Naive B cell (primary cell): ENCODE measurements at regions not wholly inside any gene's neighbourhood (a gene's known extent, or its start where the extent isn't known, plus 50 kb on each side); places are given as distances from the start of the nearest gene placed in this dataset.

ENCODE experiments used
- ATAC-seq, 2 donors: fragments of 150-1000 bp; cut with Tn5 transposase; 2 replicates each; pipeline ENCODE4 v1.10.0; 2021; ENCODE audit warnings: low read depth in 2 of 2, mild to moderate bottlenecking in 2 of 2, moderate library complexity in 2 of 2
- DNase-seq: peaks from one replicate; pipeline ENCODE4 v3.0.0; 2022
- H3K27ac Mint-ChIP-seq, 6 donors: one replicate each; pipeline ENCODE4 v1.8.0; 2020 to 2022; ENCODE audit warnings: mild to moderate bottlenecking in 6 of 6, mixed read lengths in 6 of 6, moderate library complexity in 5 of 6, inconsistent platforms in 2 of 6
- H3K27me3 Mint-ChIP-seq, 3 donors: one replicate each; pipeline ENCODE4 v1.8.0; 2021 to 2022; ENCODE audit warnings: mixed read lengths in 3 of 3, mild to moderate bottlenecking in 1 of 3
- H3K36me3 Mint-ChIP-seq, 2 donors: one replicate each; pipeline ENCODE4 v1.8.0; 2020 to 2022; ENCODE audit warnings: mixed read lengths in 2 of 2, inconsistent platforms in 1 of 2, mild to moderate bottlenecking in 1 of 2
- H3K4me1 Mint-ChIP-seq, 3 donors: one replicate each; pipeline ENCODE4 v1.8.0; 2020 to 2022; ENCODE audit warnings: mixed read lengths in 3 of 3, inconsistent platforms in 1 of 3, mild to moderate bottlenecking in 1 of 3, moderate library complexity in 1 of 3
- H3K4me3 Mint-ChIP-seq, 8 donors: one replicate each; pipeline ENCODE4 v1.8.0; 2020 to 2022; ENCODE audit warnings: mild to moderate bottlenecking in 8 of 8, mixed read lengths in 8 of 8, moderate library complexity in 8 of 8, inconsistent platforms in 2 of 8
- H3K9me3 Mint-ChIP-seq, 7 donors: one replicate each; pipeline ENCODE4 v1.8.0; 2020 to 2022; ENCODE audit warnings: mixed read lengths in 7 of 7, mild to moderate bottlenecking in 5 of 7, inconsistent platforms in 2 of 7, moderate library complexity in 1 of 7

GRCh38 chr3:148457886-148458285 lies 239.8 kb upstream of the AGTR1 start:
- Mint-ChIP-seq H3K9me3 (peaks cover 0 to 4% (median 0%) of the 10 kb centered on the region in 7 donors), H3K27me3 (no peaks in the 10 kb centered on the region), H3K36me3 (no peaks in the 10 kb centered on the region), H3K4me3 (no peak overlapping the region), H3K4me1 (no peaks in the 10 kb centered on the region), H3K27ac (no peak overlapping the region)
- ATAC-seq (no peak), DNase-seq (no peak)

DNA sequence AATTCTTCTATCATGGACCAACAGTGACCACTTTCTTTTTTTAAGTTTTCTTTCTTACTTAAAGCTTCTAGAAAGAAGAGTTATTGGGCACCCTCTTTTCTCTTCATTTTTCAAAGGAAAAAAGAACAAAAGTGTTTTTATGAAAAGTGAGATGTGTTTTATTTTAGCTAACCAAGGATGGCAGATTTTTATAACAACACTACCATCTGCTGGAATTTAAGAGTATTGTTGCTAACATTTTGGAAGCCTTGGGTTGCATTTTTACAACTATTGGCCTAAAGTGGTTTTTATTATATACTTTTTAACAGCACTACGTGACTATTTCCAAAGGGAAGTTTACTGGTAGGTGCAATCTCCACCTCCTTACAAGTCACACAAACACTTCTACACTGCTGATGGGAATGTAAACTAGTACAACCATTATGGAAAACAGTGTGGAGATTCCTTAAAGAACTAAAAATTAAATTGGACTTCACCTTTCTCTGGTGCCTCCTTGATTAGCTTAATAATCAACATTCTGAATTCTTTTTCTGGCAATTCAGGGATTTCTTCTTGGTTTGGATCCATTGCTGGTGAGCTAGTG lies 237.7 kb upstream of the AGTR1 start:
- Mint-ChIP-seq H3K9me3 (peaks cover 0 to 8% (median 0%) of the 10 kb centered on the region in 7 donors), H3K4me1 (no peaks in the 10 kb centered on the region), H3K36me3 (no peaks in the 10 kb centered on the region), H3K4me3 (no peak overlapping the region), H3K27ac (no peak overlapping the region), H3K27me3 (no peaks in the 10 kb centered on the region)
- DNase-seq, result no peak
- no peak for ATAC-seq

GRCh38 chr3:148460686-148461085 lies 237.0 kb upstream of the AGTR1 start:
- Mint-ChIP-seq H3K4me1 (no peaks in the 10 kb centered on the region), H3K9me3 (peaks cover 0 to 9% (median 0%) of the 10 kb centered on the region in 7 donors), H3K27ac (no peak overlapping the region), H3K36me3 (no peaks in the 10 kb centered on the region), H3K27me3 (no peaks in the 10 kb centered on the region), H3K4me3 (no peak overlapping the region)
- DNase-seq (no peak), ATAC-seq (no peak)

DNA sequence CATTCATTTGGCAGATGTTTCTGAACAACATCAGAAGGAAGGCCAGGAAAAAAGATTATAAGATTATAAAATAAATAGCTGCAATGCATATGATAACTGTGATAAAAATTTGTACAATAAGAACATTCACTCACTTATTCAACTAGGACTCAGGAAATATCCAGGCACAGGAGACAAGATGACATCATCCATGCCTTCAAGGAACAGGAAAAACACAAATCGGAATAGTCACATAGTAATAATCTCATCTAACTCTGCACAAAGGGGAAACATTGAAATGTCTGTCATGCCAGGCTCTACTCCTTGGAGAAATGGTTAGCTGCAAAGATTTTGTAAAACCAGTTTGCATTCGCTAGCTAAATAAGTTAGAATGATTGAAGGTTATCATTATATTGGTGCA lies 233.5 kb upstream of the AGTR1 start:
- no peak overlapping the region for H3K4me3 Mint-ChIP-seq
- no peaks in the 10 kb centered on the region for H3K4me1 Mint-ChIP-seq
- no peaks in the 10 kb centered on the region for H3K36me3 Mint-ChIP-seq
- DNase-seq (no peak), ATAC-seq (no peak)
- H3K27ac Mint-ChIP-seq, result no peak overlapping the region
- H3K27me3 Mint-ChIP-seq, result no peaks in the 10 kb centered on the region
- H3K9me3 Mint-ChIP-seq, result peaks cover 0 to 9% (median 0%) of the 10 kb centered on the region in 7 donors

DNA sequence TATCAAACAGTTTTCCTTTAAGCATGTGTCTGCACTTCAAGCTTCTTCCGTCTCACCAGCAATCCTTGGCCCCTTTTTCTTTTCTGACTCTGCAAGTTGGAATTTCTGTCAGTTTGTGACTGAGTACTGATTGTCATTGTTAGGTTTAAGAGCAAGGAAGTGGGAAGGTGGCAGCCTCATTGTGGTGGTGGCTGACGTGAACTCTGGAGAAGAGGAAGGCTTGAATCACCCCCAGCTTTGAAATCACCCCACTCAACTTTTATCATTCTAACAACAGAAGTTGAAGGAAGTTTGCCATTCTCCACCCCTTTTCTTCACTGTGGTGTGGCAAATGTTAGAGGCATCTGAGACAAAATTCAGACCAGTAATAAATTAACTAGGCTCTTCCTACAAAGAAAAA lies 231.6 kb upstream of the AGTR1 start:
- DNase-seq (no peak), ATAC-seq (no peak)
- peaks cover 0 to 9% (median 0%) of the 10 kb centered on the region in 7 donors for H3K9me3 Mint-ChIP-seq
- H3K36me3 Mint-ChIP-seq, result no peaks in the 10 kb centered on the region
- no peaks in the 10 kb centered on the region for H3K4me1 Mint-ChIP-seq
- H3K27ac Mint-ChIP-seq, result no peak overlapping the region
- H3K27me3 Mint-ChIP-seq, result no peaks in the 10 kb centered on the region
- no peak overlapping the region for H3K4me3 Mint-ChIP-seq

DNA sequence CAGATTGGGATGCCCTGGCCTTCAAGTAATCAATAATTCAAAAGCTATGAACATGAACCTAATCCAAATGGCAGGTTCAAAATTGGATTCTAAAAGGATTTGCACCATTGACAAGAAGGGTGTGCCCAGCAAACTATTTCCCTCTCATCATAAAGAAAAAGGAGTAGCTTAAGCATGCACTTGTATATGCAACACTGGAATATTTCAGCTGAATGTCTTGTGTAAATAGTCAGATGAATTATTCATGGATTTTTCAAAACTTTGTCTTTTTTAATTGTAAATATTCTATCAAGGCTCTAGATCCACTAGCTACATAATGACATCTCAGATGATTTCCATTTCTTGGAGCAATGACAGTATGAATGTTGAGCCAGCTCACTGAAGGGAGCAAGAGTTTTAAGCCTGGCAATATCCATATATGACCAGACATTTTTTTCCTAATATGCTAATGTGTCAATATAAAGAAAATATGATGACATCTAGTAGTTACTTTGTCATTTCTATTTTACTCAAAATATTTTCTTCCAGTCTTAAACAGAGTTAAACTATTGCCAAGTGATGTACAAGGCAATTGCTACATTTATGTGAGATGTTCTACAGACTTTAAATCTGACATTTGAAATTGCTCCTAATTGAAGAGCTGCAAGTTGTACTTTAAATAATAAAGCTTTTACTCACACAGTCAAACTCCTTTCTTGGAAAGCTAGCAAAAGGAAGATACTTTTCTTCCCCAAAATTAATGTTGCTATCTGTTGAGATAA lies 230.5 kb upstream of the AGTR1 start:
- no peak for ATAC-seq

DNA sequence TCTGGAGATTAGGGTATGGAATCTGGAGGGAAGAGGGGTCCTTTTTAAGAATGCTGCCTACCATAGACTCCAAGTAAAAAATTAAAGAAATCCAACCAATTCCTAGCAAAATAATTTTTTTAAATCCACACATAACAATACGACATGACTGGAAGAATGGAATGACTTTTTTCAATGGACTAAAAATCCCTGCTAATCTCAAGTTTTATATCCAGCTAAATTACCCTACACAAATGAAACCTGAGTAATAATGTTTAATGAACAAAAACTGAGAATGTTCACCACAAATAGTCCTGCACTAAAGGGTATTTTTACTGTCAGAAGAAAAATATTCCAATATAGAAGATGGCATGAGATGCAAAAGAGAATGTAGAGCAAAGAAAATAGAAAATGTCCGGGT lies 220.3 kb upstream of the AGTR1 start:
- Mint-ChIP-seq H3K27ac (no peak overlapping the region), H3K4me3 (no peak overlapping the region), H3K4me1 (no peaks in the 10 kb centered on the region), H3K36me3 (no peaks in the 10 kb centered on the region), H3K27me3 (no peaks in the 10 kb centered on the region), H3K9me3 (peaks cover 0 to 22% (median 11%) of the 10 kb centered on the region in 7 donors)
- no peak for ATAC-seq
- DNase-seq, result no peak

More for the DNA sequence above, 230.5 kb upstream of the AGTR1 start:
- Mint-ChIP-seq H3K27me3 (no peaks in the 10 kb centered on the region), H3K4me3 (no peak overlapping the region), H3K9me3 (peaks cover 0 to 6% (median 0%) of the 10 kb centered on the region in 7 donors), H3K36me3 (no peaks in the 10 kb centered on the region), H3K27ac (no peak overlapping the region), H3K4me1 (no peaks in the 10 kb centered on the region)
- no peak for DNase-seq

GRCh38 chr3:148493631-148494030 lies 204.1 kb upstream of the AGTR1 start:
- Mint-ChIP-seq H3K27ac (no peak overlapping the region), H3K4me1 (no peaks in the 10 kb centered on the region), H3K36me3 (no peaks in the 10 kb centered on the region), H3K4me3 (no peak overlapping the region), H3K27me3 (no peaks in the 10 kb centered on the region), H3K9me3 (peaks cover 0 to 10% (median 0%) of the 10 kb centered on the region in 7 donors)
- no peak for ATAC-seq
- DNase-seq, result no peak

- Mint-ChIP-seq H3K4me1 (no peaks in the 10 kb centered on the region), H3K9me3 (peaks cover 0 to 8% (median 0%) of the 10 kb centered on the region in 7 donors), H3K4me3 (no peak overlapping the region), H3K36me3 (no peaks in the 10 kb centered on the region), H3K27me3 (no peaks in the 10 kb centered on the region), H3K27ac (no peak overlapping the region)
- DNase-seq, result no peak
- ATAC-seq, result no peak
Observed at GRCh38 chr3:148494451-148494850, 203.3 kb upstream of the AGTR1 start.

- H3K4me3 Mint-ChIP-seq, result no peak overlapping the region
- no peaks in the 10 kb centered on the region for H3K4me1 Mint-ChIP-seq
- H3K36me3 Mint-ChIP-seq, result no peaks in the 10 kb centered on the region
- H3K9me3 Mint-ChIP-seq, result peaks cover 0 to 6% (median 0%) of the 10 kb centered on the region in 7 donors
- H3K27me3 Mint-ChIP-seq, result no peaks in the 10 kb centered on the region
- no peak overlapping the region for H3K27ac Mint-ChIP-seq
- ATAC-seq, result no peak
- no peak for DNase-seq
Observed at GRCh38 chr3:148500881-148501280, 196.8 kb upstream of the AGTR1 start.

DNA sequence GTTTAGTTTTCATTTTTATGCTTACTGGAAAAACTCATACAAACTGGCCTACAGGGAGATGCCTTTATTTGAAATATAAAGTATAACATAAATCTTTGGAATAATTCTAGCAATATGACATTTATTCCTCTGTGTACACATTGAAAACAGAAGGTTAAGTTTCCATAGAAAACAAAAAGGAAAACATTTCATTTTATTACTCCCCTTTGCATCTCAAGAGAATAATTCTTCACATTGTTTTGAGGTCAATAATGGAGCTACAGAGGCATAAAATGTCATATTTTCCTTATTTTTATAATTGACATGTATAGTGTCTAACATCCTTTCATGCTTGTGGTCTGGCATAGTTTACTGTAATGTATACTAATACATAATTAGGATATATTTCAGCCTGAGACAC lies 187.6 kb upstream of the AGTR1 start:
- Mint-ChIP-seq H3K27ac (no peak overlapping the region), H3K36me3 (no peaks in the 10 kb centered on the region)

DNA sequence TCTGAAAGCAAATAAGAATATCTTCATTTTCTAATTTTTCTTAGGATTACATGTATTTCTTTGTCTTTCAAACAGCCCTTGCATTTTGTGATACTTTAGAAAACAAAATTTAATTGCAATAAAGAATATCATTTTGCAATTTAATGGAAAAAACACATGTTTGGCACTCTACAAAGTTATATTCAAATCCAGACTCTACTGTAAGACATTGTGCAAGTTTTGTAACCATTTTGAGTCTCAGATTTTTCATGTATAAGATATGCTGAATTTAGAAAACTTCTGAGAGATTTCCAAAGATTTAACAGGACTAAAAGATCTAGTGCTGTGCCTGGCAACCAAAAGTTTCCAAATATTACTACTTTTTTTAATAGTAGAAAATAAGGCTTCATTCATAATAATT lies 187.1 kb upstream of the AGTR1 start:
- Mint-ChIP-seq H3K9me3 (peaks cover 0 to 18% (median 3%) of the 10 kb centered on the region in 7 donors), H3K36me3 (no peaks in the 10 kb centered on the region), H3K4me3 (no peak overlapping the region)

More for the DNA sequence above, 187.6 kb upstream of the AGTR1 start:
- H3K4me3 Mint-ChIP-seq, result no peak overlapping the region
- no peaks in the 10 kb centered on the region for H3K27me3 Mint-ChIP-seq
- H3K4me1 Mint-ChIP-seq, result no peaks in the 10 kb centered on the region
- H3K9me3 Mint-ChIP-seq, result peaks cover 0 to 18% (median 3%) of the 10 kb centered on the region in 7 donors
- no peak for DNase-seq
- ATAC-seq, result no peak

GRCh38 chr3:148512648-148513047 lies 185.1 kb upstream of the AGTR1 start:
- Mint-ChIP-seq H3K27ac (no peak overlapping the region), H3K4me3 (no peak overlapping the region), H3K27me3 (no peaks in the 10 kb centered on the region), H3K36me3 (no peaks in the 10 kb centered on the region), H3K9me3 (peaks cover 0 to 13% (median 0%) of the 10 kb centered on the region in 7 donors), H3K4me1 (no peaks in the 10 kb centered on the region)
- no peak for ATAC-seq
- DNase-seq, result no peak

More for the DNA sequence above, 187.1 kb upstream of the AGTR1 start:
- Mint-ChIP-seq H3K4me1 (no peaks in the 10 kb centered on the region), H3K27me3 (no peaks in the 10 kb centered on the region), H3K27ac (no peak overlapping the region)
- DNase-seq, result no peak
- ATAC-seq, result no peak

DNA sequence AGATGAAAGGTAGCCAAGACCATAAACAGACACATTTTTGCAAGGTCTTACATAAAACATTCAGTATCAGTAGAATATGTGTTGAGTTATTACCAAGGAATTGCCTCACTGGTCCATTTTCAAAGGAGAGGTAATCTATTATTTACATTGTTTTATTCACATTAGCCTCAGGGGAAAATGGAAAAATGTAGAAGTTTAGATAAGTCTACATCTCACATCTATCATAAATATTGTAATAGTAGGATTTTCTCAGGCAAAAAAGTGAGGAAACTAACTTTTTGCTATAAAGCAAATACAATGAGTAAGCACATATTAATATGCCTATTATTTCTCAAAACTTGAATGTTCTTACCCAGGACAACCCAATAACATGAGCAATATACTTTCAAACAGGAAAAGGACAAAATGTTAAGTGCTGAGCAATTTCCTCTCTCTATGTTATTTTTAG lies 184.6 kb upstream of the AGTR1 start:
- H3K27ac Mint-ChIP-seq, result no peak overlapping the region
- no peak overlapping the region for H3K4me3 Mint-ChIP-seq
- ATAC-seq (no peak), DNase-seq (no peak)
- H3K27me3 Mint-ChIP-seq, result no peaks in the 10 kb centered on the region
- H3K36me3 Mint-ChIP-seq, result no peaks in the 10 kb centered on the region
- H3K9me3 Mint-ChIP-seq, result peaks cover 0 to 14% (median 0%) of the 10 kb centered on the region in 7 donors
- H3K4me1 Mint-ChIP-seq, result no peaks in the 10 kb centered on the region
